Natural killer cell (primary cell): ENCODE measurements at regions not wholly inside any gene's neighbourhood (a gene's known extent, or its start where the extent isn't known, plus 50 kb on each side); places are given as distances from the start of the nearest gene placed in this dataset.

ENCODE experiments used
- ATAC-seq, 3 donors: fragments of 150-1000 bp in 2 of 3; fragments of 200-7000 bp in 1 of 3; cut with Tn5 transposase; 1 replicate in 1 of 3; 2 replicates in 2 of 3; pipeline ENCODE4 v1.10.0; 2021; ENCODE audit warnings: mild to moderate bottlenecking in 2 of 3, moderate library complexity in 2 of 3
- DNase-seq, 2 donors: peaks; one replicate each; pipeline versions ENCODE4 v3.0.0 to v3.0.0-alpha.2; 2013 to 2021; ENCODE audit warnings: mixed read lengths in 1 of 2
- H3K27ac ChIP-seq: one replicate; pipeline ENCODE4 v1.5.1; 2013; ENCODE audit warnings: mild to moderate bottlenecking, low read length
- H3K27me3 ChIP-seq: one replicate; pipeline ENCODE4 v1.6.1; 2013; ENCODE audit warnings: low read length; ENCODE audit not compliant: control insufficient read depth, insufficient read depth
- H3K36me3 ChIP-seq: one replicate; pipeline ENCODE4 v1.6.1; 2013; ENCODE audit warnings: low read length; ENCODE audit not compliant: control insufficient read depth, insufficient read depth
- H3K4me1 ChIP-seq: one replicate; pipeline ENCODE4 v1.6.1; 2013; ENCODE audit warnings: low read length; ENCODE audit not compliant: control insufficient read depth, insufficient read depth
- H3K4me3 ChIP-seq: one replicate; pipeline ENCODE4 v1.5.1; 2013; ENCODE audit warnings: low read length
- H3K9me3 ChIP-seq: one replicate; pipeline ENCODE4 v1.6.1; 2013; ENCODE audit warnings: low read length; ENCODE audit not compliant: control insufficient read depth, insufficient read depth
- H3K27ac Mint-ChIP-seq, 2 donors: one replicate each; pipeline ENCODE4 v1.8.0; 2022; ENCODE audit warnings: mild to moderate bottlenecking in 2 of 2, mixed read lengths in 2 of 2, moderate library complexity in 1 of 2
- H3K27me3 Mint-ChIP-seq, 2 donors: one replicate each; pipeline ENCODE4 v1.8.0; 2022; ENCODE audit warnings: low read depth in 2 of 2, mixed read lengths in 2 of 2
- H3K36me3 Mint-ChIP-seq: one replicate; pipeline ENCODE4 v1.8.0; 2022; ENCODE audit warnings: mixed read lengths
- H3K4me1 Mint-ChIP-seq, 2 donors: one replicate each; pipeline ENCODE4 v1.8.0; 2022; ENCODE audit warnings: mixed read lengths in 2 of 2
- H3K4me3 Mint-ChIP-seq: one replicate; pipeline ENCODE4 v1.8.0; 2022; ENCODE audit warnings: mild to moderate bottlenecking, moderate library complexity, mixed read lengths
- H3K9me3 Mint-ChIP-seq, 2 donors: one replicate each; pipeline ENCODE4 v1.8.0; 2022; ENCODE audit warnings: mixed read lengths in 2 of 2
- CTCF ChIP-seq: fragments of 200-600 bp; IDR thresholded peaks from one replicate; pipeline ENCODE4 v1.8.0; 2022; ENCODE audit warnings: antibody characterized with exemption
- WGBS: methylation state at CpG from one replicate; pipeline ENCODE4 v1.1.7; 2013; ENCODE audit warnings: missing lambda C conversion rate; ENCODE audit not compliant: insufficient coverage; 5-methylcytosine and 5-hydroxymethylcytosine counted together
- intact Hi-C: fragments of 100-400 bp; cut with micrococcal nuclease; formaldehyde crosslinking; loops from one replicate; pipeline ENCODE4 v1.14.2; 2022

GRCh38 chr12:60630796-60631195 is 1035.0 kb downstream of the SLC16A7 start:
- no peaks in the 10 kb centered on the region for H3K27me3 Mint-ChIP-seq
- intact Hi-C loops, result no loop called here
- H3K4me1 Mint-ChIP-seq, result no peaks in the 10 kb centered on the region
- no peak for TF ChIP-seq CTCF
- H3K4me3 Mint-ChIP-seq, result no peak overlapping the region
- Histone ChIP-seq H3K36me3 (no peaks in the 10 kb centered on the region), H3K4me1 (no peaks in the 10 kb centered on the region), H3K9me3 (no peaks in the 10 kb centered on the region), H3K4me3 (no peak overlapping the region), H3K27me3 (no peaks in the 10 kb centered on the region), H3K27ac (no peak overlapping the region)
- H3K27ac Mint-ChIP-seq, result no peak overlapping the region
- no peak for DNase-seq
- no CpG with 5 or more reads among the region's 1 CpG for WGBS
- H3K36me3 Mint-ChIP-seq, result peaks cover 4% of the 10 kb centered on the region
- peaks cover 8 to 9% of the 10 kb centered on the region in 2 donors for H3K9me3 Mint-ChIP-seq
- ATAC-seq, result no peak

DNA sequence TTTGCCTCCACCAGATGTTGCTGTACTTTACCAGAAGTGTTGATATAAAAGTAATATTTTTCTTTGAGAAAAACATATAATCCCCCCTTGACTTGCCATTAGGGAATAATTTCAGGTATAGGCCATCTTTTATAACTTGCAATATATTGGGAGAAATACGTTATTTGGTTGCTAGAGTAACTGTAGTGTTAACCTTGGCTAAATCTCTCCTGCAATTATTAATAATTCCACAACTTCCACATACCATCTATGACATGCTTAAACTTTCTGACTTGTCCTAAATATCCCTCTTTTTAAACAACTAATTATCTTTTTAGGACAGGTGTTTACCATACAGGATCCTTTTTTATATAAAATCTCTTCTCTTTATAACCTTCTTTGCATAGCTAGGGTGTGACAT is 1048.2 kb downstream of the SLC16A7 start:
- Histone ChIP-seq H3K36me3 (no peaks in the 10 kb centered on the region), H3K4me1 (no peaks in the 10 kb centered on the region), H3K9me3 (peaks cover 18% of the 10 kb centered on the region), H3K27ac (no peak overlapping the region), H3K4me3 (no peak overlapping the region), H3K27me3 (no peaks in the 10 kb centered on the region)
- no CpG with 5 or more reads among the region's 1 CpG for WGBS
- H3K4me3 Mint-ChIP-seq, result no peak overlapping the region
- peaks cover 11 to 18% of the 10 kb centered on the region in 2 donors for H3K9me3 Mint-ChIP-seq
- TF ChIP-seq CTCF, result no peak
- no peaks in the 10 kb centered on the region for H3K4me1 Mint-ChIP-seq
- no peaks in the 10 kb centered on the region for H3K27me3 Mint-ChIP-seq
- no peaks in the 10 kb centered on the region for H3K36me3 Mint-ChIP-seq
- no peak for ATAC-seq
- H3K27ac Mint-ChIP-seq, result no peak overlapping the region
- intact Hi-C loops, result no loop called here
- DNase-seq, result no peak

GRCh38 chr12:60666895-60667294 is 1071.1 kb downstream of the SLC16A7 start:
- intact Hi-C loops, result no loop called here
- Histone ChIP-seq H3K27me3 (no peaks in the 10 kb centered on the region), H3K9me3 (peaks cover 2% of the 10 kb centered on the region), H3K4me3 (no peak overlapping the region), H3K36me3 (no peaks in the 10 kb centered on the region), H3K27ac (no peak overlapping the region), H3K4me1 (no peaks in the 10 kb centered on the region)
- no peaks in the 10 kb centered on the region for H3K4me1 Mint-ChIP-seq
- DNase-seq, result no peak
- H3K27ac Mint-ChIP-seq, result no peak overlapping the region
- TF ChIP-seq CTCF, result no peak
- no peaks in the 10 kb centered on the region for H3K27me3 Mint-ChIP-seq
- 82% methylated on average over 4 of the region's 5 CpGs for WGBS
- H3K36me3 Mint-ChIP-seq, result peaks cover 14% of the 10 kb centered on the region
- H3K4me3 Mint-ChIP-seq, result no peak overlapping the region
- peaks cover 17 to 30% of the 10 kb centered on the region in 2 donors for H3K9me3 Mint-ChIP-seq
- ATAC-seq, result no peak

GRCh38 chr12:60672949-60673348 is 1077.1 kb downstream of the SLC16A7 start:
- no peak overlapping the region for H3K4me3 ChIP-seq
- peaks cover 15% of the 10 kb centered on the region for H3K9me3 ChIP-seq
- ATAC-seq, result no peak
- no peak for TF ChIP-seq CTCF
- H3K36me3 ChIP-seq, result no peaks in the 10 kb centered on the region
- 82% methylated on average over 3 of the region's 3 CpGs for WGBS
- no peak overlapping the region for H3K27ac Mint-ChIP-seq
- no peaks in the 10 kb centered on the region for H3K27me3 Mint-ChIP-seq
- peaks cover 22 to 30% of the 10 kb centered on the region in 2 donors for H3K9me3 Mint-ChIP-seq
- intact Hi-C loops, result no loop called here
- H3K36me3 Mint-ChIP-seq, result peaks cover 23% of the 10 kb centered on the region
- H3K27me3 ChIP-seq, result no peaks in the 10 kb centered on the region
- no peaks in the 10 kb centered on the region for H3K4me1 Mint-ChIP-seq
- H3K4me3 Mint-ChIP-seq, result no peak overlapping the region
- no peak overlapping the region for H3K27ac ChIP-seq
- H3K4me1 ChIP-seq, result no peaks in the 10 kb centered on the region
- no peak for DNase-seq
